GM23338 (cell line): ENCODE measurements at regions not wholly inside any gene's neighbourhood (a gene's known extent, or its start where the extent isn't known, plus 50 kb on each side); places are given as distances from the start of the nearest gene placed in this dataset.

ENCODE experiments used
- ATAC-seq: fragments of 200-7000 bp; cut with Tn5 transposase; 3 replicates; pipeline ENCODE4 v1.9.1; 2020
- DNase-seq: peaks from one replicate; pipeline ENCODE4 v3.0.0-alpha.2; 2015; ENCODE audit warnings: low spot score
- H2AFZ ChIP-seq: fragments of 200-600 bp; sonication (generic); 2 replicates; pipeline ENCODE4 v1.8.0; 2016; ENCODE audit warnings: antibody characterized with exemption, mild to moderate bottlenecking, moderate library complexity
- H3F3A ChIP-seq: fragments of 200-600 bp; sonication (generic); replicated peaks from 2 replicates; pipeline ENCODE4 v1.8.0; 2017; ENCODE audit warnings: antibody characterized with exemption, mixed run types, low read depth
- H3K27ac ChIP-seq: fragments of 200-600 bp; sonication (generic); 2 replicates; pipeline ENCODE4 v1.6.1; 2016; ENCODE audit warnings: low read depth
- H3K27me3 ChIP-seq: fragments of 200-600 bp; sonication (generic); 2 replicates; pipeline ENCODE4 v1.8.0; 2016; ENCODE audit warnings: mild to moderate bottlenecking, mixed run types, moderate library complexity; ENCODE audit not compliant: insufficient read depth
- H3K36me3 ChIP-seq: fragments of 200-600 bp; sonication (generic); 2 replicates; pipeline ENCODE4 v1.8.0; 2016; ENCODE audit warnings: mild to moderate bottlenecking; ENCODE audit not compliant: insufficient read depth
- H3K4me1 ChIP-seq: fragments of 200-600 bp; sonication (generic); 2 replicates; pipeline ENCODE4 v1.8.0; 2016; ENCODE audit warnings: mild to moderate bottlenecking, moderate library complexity; ENCODE audit not compliant: insufficient read depth
- H3K4me2 ChIP-seq: fragments of 200-600 bp; sonication (generic); 2 replicates; pipeline ENCODE4 v1.7.1; 2017; ENCODE audit warnings: mixed run types
- H3K4me3 ChIP-seq: fragments of 200-600 bp; sonication (generic); 2 replicates; pipeline ENCODE4 v1.6.1; 2016; ENCODE audit warnings: mixed run types
- H3K79me2 ChIP-seq: fragments of 200-600 bp; sonication (generic); replicated peaks from 2 replicates; pipeline ENCODE4 v1.8.0; 2017; ENCODE audit warnings: mild to moderate bottlenecking; ENCODE audit not compliant: insufficient read depth
- H3K9me2 ChIP-seq: fragments of 200-600 bp; sonication (generic); 2 replicates; pipeline ENCODE4 v1.8.0; 2017; ENCODE audit not compliant: insufficient read depth
- H4K20me1 ChIP-seq: fragments of 200-600 bp; sonication (generic); replicated peaks from 2 replicates; pipeline ENCODE4 v1.8.0; 2017; ENCODE audit warnings: mild to moderate bottlenecking; ENCODE audit not compliant: insufficient read depth
- H3K27ac Mint-ChIP-seq: 2 replicates; pipeline ENCODE4 v1.8.0; 2020; ENCODE audit warnings: inconsistent platforms, mild to moderate bottlenecking, moderate library complexity, mixed read lengths
- H3K27me3 Mint-ChIP-seq: 3 replicates; pipeline ENCODE4 v1.8.0; 2022; ENCODE audit warnings: low read depth, mild to moderate bottlenecking, moderate library complexity, mixed read lengths, inconsistent platforms; ENCODE audit not compliant: insufficient read depth, poor library complexity
- H3K36me3 Mint-ChIP-seq: 3 replicates; pipeline ENCODE4 v1.8.0; 2021; ENCODE audit warnings: low read depth, mild to moderate bottlenecking, inconsistent platforms, moderate library complexity, mixed read lengths
- H3K4me1 Mint-ChIP-seq: 3 replicates; pipeline ENCODE4 v1.8.0; 2020; ENCODE audit warnings: mild to moderate bottlenecking, inconsistent platforms, mixed read lengths
- H3K4me3 Mint-ChIP-seq: 3 replicates; pipeline ENCODE4 v1.8.0; 2021; ENCODE audit warnings: moderate library complexity, mild to moderate bottlenecking, inconsistent platforms, mixed read lengths
- H3K9me3 Mint-ChIP-seq: 3 replicates; pipeline ENCODE4 v1.8.0; 2020; ENCODE audit warnings: moderate library complexity, mild to moderate bottlenecking, inconsistent platforms, mixed read lengths
- CREB1 ChIP-seq: fragments of 250-450 bp; sonication (Bioruptor Pico); IDR thresholded peaks from 2 replicates; pipeline ENCODE4 v1.5.0; 2020; ENCODE audit warnings: low read depth, mild to moderate bottlenecking, moderate library complexity
- EZH2 ChIP-seq: fragments of 200-600 bp; sonication (generic); IDR thresholded peaks from one replicate; pipeline ENCODE4 v1.8.0; 2017; ENCODE audit warnings: antibody characterized with exemption, mild to moderate bottlenecking, low read depth; ENCODE audit not compliant: unreplicated experiment
- NANOG ChIP-seq: IDR thresholded peaks from 2 replicates; pipeline ENCODE4 v1.6.1; 2016; ENCODE audit warnings: antibody characterized with exemption, borderline replicate concordance
- POLR2AphosphoS5 ChIP-seq: IDR thresholded peaks from 2 replicates; pipeline ENCODE4 v1.6.1; 2016; ENCODE audit warnings: antibody characterized with exemption, low read depth
- STAT1 ChIP-seq: IDR thresholded peaks from one replicate; pipeline ENCODE4 v1.6.1; 2016; ENCODE audit warnings: antibody characterized with exemption; ENCODE audit not compliant: unreplicated experiment
- ZNF114 ChIP-seq: fragments of 250-450 bp; sonication (Bioruptor Pico); IDR thresholded peaks from 2 replicates; pipeline ENCODE4 v1.5.0; 2020; ENCODE audit warnings: mild to moderate bottlenecking, moderate library complexity
- ZNF331 ChIP-seq: fragments of 250-450 bp; sonication (Bioruptor Pico); IDR thresholded peaks from 2 replicates; pipeline ENCODE4 v1.5.0; 2020; ENCODE audit warnings: low read depth, mild to moderate bottlenecking, moderate library complexity
- TF ChIP-seq, protein P1 (sequence below): fragments of 250-450 bp; sonication (Bioruptor Pico); IDR thresholded peaks from 2 replicates; pipeline ENCODE4 v1.5.0; 2020; ENCODE audit warnings: mild to moderate bottlenecking, moderate library complexity
- TF ChIP-seq, protein P2 (sequence below): IDR thresholded peaks from 2 replicates; pipeline ENCODE4 v1.6.1; 2016; ENCODE audit warnings: antibody characterized with exemption
- TF ChIP-seq, protein P3 (sequence below): IDR thresholded peaks from one replicate; pipeline ENCODE4 v1.6.1; 2018; ENCODE audit warnings: antibody characterized with exemption; ENCODE audit not compliant: unreplicated experiment
- TF ChIP-seq, protein P4 (sequence below), 2 experiments: fragments of 200-600 bp in 1 of 2; sonication (generic) in 1 of 2; conservative IDR thresholded peaks; 2 replicates each; pipeline versions ENCODE4 v1.5.1 to v1.6.1; 2016 to 2017; ENCODE audit warnings: antibody characterized with exemption in 2 of 2, low read depth in 2 of 2, mild to moderate bottlenecking in 2 of 2, moderate library complexity in 1 of 2

DNA sequence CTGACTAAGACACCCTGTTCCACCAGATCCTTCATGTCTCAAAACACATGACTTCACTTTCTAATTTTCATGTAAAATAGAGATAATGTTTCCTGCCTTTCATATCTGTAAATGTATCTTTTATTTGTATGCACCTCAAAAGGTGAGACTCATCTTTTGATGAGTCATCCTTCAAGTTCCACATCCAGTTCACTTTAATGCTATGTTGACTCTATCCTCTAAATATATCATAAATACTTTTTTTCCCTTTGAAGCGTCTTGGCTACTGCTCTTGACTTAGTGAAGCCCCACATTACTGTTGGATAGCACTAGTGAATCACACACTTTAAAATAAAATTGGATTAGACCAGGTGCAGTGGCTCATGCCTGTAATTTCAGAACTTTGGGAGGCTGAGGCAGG, 741.1 kb downstream of the VGLL3 start:
- Histone ChIP-seq H3F3A (no peaks in the 10 kb centered on the region), H3K27me3 (no peaks in the 10 kb centered on the region), H3K9me2 (peaks cover 8% of the 10 kb centered on the region; the same call in 1 of the 2 replicates), H3K4me3 (no peak overlapping the region), H4K20me1 (no peaks in the 10 kb centered on the region), H3K79me2 (no peaks in the 10 kb centered on the region), H3K4me2 (no peak overlapping the region), H3K27ac (no peak overlapping the region), H2AFZ (0 out of 2 replicates have a peak overlapping the region, but pooled peaks have one; percentile 30), H3K36me3 (no peaks in the 10 kb centered on the region), H3K4me1 (no peaks in the 10 kb centered on the region)
- 0 out of 2 replicates have a peak overlapping the region, but pooled peaks have one; percentile 4 for H3K27ac Mint-ChIP-seq
- no peak overlapping the region for H3K4me3 Mint-ChIP-seq
- TF ChIP-seq NANOG (no peak), EZH2 (no peak), ZNF114 (no peak), ZNF331 (CRISPR knock-in tag) (no peak), POLR2AphosphoS5 (no peak), STAT1 (no peak), CREB1 (CRISPR knock-in tag) (no peak)
- TF ChIP-seq, protein P1, sequence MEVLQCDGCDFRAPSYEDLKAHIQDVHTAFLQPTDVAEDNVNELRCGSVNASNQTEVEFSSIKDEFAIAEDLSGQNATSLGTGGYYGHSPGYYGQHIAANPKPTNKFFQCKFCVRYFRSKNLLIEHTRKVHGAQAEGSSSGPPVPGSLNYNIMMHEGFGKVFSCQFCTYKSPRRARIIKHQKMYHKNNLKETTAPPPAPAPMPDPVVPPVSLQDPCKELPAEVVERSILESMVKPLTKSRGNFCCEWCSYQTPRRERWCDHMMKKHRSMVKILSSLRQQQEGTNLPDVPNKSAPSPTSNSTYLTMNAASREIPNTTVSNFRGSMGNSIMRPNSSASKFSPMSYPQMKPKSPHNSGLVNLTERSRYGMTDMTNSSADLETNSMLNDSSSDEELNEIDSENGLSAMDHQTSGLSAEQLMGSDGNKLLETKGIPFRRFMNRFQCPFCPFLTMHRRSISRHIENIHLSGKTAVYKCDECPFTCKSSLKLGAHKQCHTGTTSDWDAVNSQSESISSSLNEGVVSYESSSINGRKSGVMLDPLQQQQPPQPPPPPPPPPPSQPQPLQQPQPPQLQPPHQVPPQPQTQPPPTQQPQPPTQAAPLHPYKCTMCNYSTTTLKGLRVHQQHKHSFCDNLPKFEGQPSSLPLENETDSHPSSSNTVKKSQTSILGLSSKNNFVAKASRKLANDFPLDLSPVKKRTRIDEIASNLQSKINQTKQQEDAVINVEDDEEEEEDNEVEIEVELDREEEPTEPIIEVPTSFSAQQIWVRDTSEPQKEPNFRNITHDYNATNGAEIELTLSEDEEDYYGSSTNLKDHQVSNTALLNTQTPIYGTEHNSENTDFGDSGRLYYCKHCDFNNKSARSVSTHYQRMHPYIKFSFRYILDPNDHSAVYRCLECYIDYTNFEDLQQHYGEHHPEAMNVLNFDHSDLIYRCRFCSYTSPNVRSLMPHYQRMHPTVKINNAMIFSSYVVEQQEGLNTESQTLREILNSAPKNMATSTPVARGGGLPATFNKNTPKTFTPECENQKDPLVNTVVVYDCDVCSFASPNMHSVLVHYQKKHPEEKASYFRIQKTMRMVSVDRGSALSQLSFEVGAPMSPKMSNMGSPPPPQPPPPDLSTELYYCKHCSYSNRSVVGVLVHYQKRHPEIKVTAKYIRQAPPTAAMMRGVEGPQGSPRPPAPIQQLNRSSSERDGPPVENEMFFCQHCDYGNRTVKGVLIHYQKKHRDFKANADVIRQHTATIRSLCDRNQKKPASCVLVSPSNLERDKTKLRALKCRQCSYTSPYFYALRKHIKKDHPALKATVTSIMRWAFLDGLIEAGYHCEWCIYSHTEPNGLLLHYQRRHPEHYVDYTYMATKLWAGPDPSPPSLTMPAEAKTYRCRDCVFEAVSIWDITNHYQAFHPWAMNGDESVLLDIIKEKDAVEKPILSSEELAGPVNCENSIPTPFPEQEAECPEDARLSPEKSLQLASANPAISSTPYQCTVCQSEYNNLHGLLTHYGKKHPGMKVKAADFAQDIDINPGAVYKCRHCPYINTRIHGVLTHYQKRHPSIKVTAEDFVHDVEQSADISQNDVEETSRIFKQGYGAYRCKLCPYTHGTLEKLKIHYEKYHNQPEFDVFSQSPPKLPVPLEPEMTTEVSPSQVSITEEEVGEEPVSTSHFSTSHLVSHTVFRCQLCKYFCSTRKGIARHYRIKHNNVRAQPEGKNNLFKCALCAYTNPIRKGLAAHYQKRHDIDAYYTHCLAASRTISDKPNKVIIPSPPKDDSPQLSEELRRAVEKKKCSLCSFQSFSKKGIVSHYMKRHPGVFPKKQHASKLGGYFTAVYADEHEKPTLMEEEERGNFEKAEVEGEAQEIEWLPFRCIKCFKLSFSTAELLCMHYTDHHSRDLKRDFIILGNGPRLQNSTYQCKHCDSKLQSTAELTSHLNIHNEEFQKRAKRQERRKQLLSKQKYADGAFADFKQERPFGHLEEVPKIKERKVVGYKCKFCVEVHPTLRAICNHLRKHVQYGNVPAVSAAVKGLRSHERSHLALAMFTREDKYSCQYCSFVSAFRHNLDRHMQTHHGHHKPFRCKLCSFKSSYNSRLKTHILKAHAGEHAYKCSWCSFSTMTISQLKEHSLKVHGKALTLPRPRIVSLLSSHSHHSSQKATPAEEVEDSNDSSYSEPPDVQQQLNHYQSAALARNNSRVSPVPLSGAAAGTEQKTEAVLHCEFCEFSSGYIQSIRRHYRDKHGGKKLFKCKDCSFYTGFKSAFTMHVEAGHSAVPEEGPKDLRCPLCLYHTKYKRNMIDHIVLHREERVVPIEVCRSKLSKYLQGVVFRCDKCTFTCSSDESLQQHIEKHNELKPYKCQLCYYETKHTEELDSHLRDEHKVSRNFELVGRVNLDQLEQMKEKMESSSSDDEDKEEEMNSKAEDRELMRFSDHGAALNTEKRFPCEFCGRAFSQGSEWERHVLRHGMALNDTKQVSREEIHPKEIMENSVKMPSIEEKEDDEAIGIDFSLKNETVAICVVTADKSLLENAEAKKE (CRISPR knock-in tag) = no peak
- TF ChIP-seq, protein P2, sequence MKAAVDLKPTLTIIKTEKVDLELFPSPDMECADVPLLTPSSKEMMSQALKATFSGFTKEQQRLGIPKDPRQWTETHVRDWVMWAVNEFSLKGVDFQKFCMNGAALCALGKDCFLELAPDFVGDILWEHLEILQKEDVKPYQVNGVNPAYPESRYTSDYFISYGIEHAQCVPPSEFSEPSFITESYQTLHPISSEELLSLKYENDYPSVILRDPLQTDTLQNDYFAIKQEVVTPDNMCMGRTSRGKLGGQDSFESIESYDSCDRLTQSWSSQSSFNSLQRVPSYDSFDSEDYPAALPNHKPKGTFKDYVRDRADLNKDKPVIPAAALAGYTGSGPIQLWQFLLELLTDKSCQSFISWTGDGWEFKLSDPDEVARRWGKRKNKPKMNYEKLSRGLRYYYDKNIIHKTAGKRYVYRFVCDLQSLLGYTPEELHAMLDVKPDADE = no peak
- TF ChIP-seq, protein P3, sequence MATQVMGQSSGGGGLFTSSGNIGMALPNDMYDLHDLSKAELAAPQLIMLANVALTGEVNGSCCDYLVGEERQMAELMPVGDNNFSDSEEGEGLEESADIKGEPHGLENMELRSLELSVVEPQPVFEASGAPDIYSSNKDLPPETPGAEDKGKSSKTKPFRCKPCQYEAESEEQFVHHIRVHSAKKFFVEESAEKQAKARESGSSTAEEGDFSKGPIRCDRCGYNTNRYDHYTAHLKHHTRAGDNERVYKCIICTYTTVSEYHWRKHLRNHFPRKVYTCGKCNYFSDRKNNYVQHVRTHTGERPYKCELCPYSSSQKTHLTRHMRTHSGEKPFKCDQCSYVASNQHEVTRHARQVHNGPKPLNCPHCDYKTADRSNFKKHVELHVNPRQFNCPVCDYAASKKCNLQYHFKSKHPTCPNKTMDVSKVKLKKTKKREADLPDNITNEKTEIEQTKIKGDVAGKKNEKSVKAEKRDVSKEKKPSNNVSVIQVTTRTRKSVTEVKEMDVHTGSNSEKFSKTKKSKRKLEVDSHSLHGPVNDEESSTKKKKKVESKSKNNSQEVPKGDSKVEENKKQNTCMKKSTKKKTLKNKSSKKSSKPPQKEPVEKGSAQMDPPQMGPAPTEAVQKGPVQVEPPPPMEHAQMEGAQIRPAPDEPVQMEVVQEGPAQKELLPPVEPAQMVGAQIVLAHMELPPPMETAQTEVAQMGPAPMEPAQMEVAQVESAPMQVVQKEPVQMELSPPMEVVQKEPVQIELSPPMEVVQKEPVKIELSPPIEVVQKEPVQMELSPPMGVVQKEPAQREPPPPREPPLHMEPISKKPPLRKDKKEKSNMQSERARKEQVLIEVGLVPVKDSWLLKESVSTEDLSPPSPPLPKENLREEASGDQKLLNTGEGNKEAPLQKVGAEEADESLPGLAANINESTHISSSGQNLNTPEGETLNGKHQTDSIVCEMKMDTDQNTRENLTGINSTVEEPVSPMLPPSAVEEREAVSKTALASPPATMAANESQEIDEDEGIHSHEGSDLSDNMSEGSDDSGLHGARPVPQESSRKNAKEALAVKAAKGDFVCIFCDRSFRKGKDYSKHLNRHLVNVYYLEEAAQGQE = no peak
- TF ChIP-seq, protein P4, sequence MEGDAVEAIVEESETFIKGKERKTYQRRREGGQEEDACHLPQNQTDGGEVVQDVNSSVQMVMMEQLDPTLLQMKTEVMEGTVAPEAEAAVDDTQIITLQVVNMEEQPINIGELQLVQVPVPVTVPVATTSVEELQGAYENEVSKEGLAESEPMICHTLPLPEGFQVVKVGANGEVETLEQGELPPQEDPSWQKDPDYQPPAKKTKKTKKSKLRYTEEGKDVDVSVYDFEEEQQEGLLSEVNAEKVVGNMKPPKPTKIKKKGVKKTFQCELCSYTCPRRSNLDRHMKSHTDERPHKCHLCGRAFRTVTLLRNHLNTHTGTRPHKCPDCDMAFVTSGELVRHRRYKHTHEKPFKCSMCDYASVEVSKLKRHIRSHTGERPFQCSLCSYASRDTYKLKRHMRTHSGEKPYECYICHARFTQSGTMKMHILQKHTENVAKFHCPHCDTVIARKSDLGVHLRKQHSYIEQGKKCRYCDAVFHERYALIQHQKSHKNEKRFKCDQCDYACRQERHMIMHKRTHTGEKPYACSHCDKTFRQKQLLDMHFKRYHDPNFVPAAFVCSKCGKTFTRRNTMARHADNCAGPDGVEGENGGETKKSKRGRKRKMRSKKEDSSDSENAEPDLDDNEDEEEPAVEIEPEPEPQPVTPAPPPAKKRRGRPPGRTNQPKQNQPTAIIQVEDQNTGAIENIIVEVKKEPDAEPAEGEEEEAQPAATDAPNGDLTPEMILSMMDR (conservative IDR thresholded peaks at IDR 0.05; ENCODE audit: low read depth in 2 of 2) = no peak
- no peak for ATAC-seq
- no peak for DNase-seq
- peaks cover 9% of the 10 kb centered on the region; the same call in 2 of the 3 replicates for H3K9me3 Mint-ChIP-seq
- H3K27me3 Mint-ChIP-seq = peaks cover 2% of the 10 kb centered on the region
- peaks cover 4% of the 10 kb centered on the region; the same call in 2 of the 3 replicates for H3K36me3 Mint-ChIP-seq
- H3K4me1 Mint-ChIP-seq = peaks cover 6% of the 10 kb centered on the region
